ENCODE measurements at regions not wholly inside any gene's neighbourhood (a gene's known extent, or its start where the extent isn't known, plus 50 kb on each side); places are given as distances from the start of the nearest gene placed in this dataset.

GRCh38 chr3:152620395-152620794, 214.5 kb upstream of the P2RY1 start:
- DNase-seq (ENCODE audit: low spot score), result no peak
- TF ChIP-seq CTCF (IDR thresholded peaks at IDR 0.05; ENCODE audit: extremely low read depth, missing control alignments), result no peak

- DNase-seq (ENCODE audit: low spot score), result no peak
- no peak for TF ChIP-seq CTCF (IDR thresholded peaks at IDR 0.05; ENCODE audit: extremely low read depth, missing control alignments)
Measured at GRCh38 chr3:152621006-152621868, 213.7 kb upstream of the P2RY1 start.

- no peak for TF ChIP-seq CTCF (IDR thresholded peaks at IDR 0.05; ENCODE audit: extremely low read depth, missing control alignments)
- no peak for DNase-seq (ENCODE audit: low spot score)
Measured at GRCh38 chr3:152621967-152622810, 212.7 kb upstream of the P2RY1 start.

DNA sequence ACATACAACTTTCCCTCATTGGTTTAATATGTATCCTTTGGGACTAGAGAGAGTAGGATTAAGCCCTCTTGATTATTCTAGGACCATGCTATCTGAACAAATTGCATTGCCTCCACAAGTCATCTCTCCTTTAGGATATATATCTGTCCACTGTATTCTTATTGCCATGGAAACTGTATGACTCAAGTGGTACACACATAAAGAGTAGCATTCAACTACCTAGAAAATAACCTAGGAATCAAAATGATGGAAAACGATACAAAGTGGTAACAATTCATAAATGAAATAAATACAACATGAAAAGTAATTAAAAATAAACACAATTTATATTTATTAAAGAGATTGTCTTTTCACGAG, 212.1 kb upstream of the P2RY1 start:
- no peak for TF ChIP-seq CTCF (IDR thresholded peaks at IDR 0.05; ENCODE audit: extremely low read depth, missing control alignments)
- DNase-seq (ENCODE audit: low spot score), result no peak

GRCh38 chr3:152623286-152623911, 211.5 kb upstream of the P2RY1 start:
- TF ChIP-seq CTCF (IDR thresholded peaks at IDR 0.05; ENCODE audit: extremely low read depth, missing control alignments), result no peak

GRCh38 chr3:152626226-152626625, 208.7 kb upstream of the P2RY1 start:
- DNase-seq (ENCODE audit: low spot score), result no peak
- TF ChIP-seq CTCF (IDR thresholded peaks at IDR 0.05; ENCODE audit: extremely low read depth, missing control alignments), result no peak

More at GRCh38 chr3:152623286-152623911, 211.5 kb upstream of the P2RY1 start:
- no peak for DNase-seq (ENCODE audit: low spot score)

GRCh38 chr3:152628496-152628895, 206.4 kb upstream of the P2RY1 start:
- TF ChIP-seq CTCF (IDR thresholded peaks at IDR 0.05; ENCODE audit: extremely low read depth, missing control alignments), result no peak
- DNase-seq (ENCODE audit: low spot score), result no peak

All from GM20000 (cell line).